HG03520 (cell line): ENCODE measurements at regions not wholly inside any gene's neighbourhood (a gene's known extent, or its start where the extent isn't known, plus 50 kb on each side); places are given as distances from the start of the nearest gene placed in this dataset.

Experiments used
- ATAC-seq: cut with Tn5 transposase; IDR thresholded peaks from one replicate; pipeline ENCODE4 v1.9.1; 2021; ENCODE audit warnings: mild to moderate bottlenecking, moderate library complexity; ENCODE audit not compliant: unreplicated experiment

DNA sequence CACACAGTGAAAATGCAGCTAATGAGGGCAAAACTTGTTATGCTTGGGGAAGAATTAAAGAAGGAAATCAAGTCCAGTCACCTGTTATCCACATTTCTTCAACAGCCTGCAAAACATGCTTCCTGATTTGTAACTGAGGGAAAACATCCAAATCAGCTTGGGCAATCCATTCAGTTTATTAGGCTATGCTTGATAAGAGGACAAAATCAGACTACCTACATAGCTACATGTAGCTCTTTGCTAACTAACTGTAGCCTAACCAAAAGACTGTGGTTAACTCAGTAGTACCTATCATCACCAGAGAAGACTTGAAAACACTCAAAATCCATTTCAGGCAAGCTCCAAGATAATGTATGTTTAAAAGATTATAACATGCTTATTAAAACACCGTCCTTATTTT, 436.4 kb downstream of the SHQ1 start:
- no peak for ATAC-seq

DNA sequence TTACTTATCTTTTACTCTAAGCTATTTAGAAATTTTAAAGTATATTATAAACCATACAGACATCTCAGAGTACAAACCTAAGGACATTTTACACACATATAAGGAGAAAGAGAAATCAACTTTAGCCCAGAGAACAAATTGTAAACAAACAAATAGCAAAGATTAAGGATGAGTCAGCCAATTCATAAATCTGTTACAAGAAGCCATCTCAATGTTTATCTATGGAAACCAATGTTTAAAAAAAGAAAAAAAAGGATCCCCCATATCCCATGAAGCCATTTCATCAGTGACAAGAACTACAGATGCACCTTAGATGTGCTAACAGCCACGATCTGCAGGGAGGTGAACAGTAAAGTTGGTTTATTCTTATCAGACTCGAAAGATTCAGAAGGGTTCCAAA, 437.1 kb downstream of the SHQ1 start:
- no peak for ATAC-seq

DNA sequence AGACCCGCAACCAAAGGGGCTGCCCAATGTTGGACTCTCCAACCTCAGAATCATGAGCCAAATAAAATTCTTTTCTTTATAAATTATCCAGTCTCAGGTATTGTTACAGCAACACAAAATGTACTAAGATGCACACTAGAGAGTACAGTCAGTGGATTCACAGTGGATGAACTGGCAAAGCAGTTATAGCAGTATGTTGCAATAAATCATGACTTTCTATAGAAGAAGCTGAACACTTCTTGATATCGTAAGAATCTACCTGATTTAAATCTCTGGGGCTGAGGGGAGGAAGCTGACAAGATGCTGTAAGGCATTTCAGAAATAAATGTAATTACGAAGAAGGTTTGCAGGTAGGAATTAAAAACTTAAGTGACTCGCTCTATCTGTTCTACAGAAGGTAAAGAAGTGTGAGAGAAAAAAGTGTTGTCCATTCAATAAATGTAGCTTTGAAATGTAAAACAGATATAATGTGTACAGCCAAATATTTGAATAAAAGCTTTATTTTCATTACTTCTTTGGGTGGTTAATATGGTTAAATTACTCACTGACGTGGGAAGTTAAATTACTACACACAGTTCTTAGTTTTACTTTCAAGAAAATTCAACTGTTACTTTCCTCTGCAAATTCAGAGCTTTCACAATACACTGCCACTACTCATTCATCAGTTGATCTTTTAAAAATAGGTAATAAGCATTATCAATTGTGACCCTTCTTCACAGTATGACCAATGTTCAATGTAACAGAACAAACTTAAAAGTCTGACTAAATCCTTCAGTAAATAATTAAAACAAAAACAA, 439.1 kb downstream of the SHQ1 start:
- no peak for ATAC-seq

DNA sequence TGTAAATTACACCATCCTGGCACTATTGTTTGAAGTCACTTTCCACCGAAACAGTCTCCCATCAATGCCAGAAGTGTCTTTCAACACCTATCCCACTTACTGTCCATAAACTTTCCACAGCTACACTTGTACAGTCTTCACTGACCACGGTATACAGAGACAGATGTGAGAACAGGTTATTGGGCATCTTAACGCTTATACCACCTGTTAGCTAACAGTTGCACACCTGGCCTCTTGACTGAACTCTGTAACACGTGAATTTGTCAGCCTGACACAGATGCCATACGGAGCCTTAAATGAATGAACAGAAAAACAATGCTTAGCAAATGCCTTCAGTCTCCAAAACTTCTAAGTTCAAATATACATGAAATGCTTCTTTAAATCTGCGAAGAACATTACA, 440.5 kb downstream of the SHQ1 start:
- no peak for ATAC-seq

DNA sequence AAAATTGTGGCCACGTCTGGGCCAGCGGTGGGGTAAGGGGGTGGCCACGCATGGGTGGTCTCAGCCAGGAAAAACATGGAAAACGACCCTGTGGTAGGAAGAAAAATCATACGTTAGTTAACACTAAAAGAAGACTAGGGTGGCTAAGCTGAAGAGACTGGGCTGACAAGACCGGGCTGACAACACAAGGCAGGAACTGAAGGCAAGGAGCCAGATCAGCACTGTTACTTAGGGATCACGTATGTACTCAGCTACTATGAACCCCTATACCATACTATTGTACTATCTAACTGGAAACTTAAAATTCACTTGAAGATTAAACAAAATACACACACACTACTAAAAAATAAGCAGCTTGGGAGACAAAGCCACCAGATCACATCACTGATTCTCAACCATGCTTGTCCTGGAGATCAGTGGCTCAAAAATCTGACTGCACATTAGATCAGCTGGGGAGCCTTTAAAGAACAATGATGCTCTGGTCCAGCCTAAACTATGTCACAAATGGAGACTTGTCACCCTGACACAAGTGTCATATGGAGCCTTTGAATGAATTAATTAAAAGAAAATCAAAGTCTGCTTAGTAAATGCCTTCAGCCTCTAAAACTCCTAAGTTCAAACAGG, 442.2 kb downstream of the SHQ1 start:
- no peak for ATAC-seq

DNA sequence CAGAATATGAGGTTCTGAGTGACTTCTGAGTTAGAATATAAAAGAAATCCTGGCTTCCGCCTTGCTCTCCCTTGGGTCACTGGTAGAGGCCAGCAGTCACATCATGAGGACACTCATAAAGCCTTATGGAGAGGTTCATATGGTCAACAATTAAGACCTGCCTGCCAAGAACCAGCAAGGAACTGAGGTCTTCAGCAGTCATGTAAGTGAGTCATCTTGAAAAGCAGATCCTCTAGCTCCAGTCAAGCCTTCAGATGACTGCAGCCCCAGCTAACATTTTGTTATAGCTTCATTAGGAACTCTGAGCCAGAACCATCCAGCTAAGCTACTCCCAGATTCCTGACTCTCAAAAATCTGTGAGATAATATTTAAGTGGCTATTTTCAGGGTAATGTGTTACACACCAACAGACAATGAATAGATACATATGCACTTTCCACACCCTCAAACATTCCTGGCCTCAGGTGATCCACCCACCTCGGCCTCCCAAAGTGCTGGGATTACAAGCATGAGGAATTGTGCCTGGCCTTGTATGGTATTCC, 447.2 kb downstream of the SHQ1 start:
- ATAC-seq, result no peak

DNA sequence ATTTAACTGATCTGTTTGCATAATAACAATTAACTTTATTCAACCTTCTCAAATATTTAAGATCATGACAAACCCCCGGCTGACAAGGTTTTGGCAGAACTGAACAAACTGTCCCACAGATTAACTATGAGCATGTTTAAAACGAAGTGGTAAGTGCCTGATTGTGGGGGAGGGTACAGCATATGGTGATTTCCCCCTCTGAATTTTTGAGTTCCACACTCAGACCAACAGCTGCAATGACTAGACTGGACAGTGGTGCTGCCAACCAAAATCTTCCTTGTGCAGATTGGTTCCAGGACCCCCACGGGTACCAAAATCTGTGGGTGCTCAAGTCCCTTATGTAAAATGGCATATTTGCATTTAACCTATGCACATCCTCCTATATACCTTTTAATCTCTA, 449.5 kb downstream of the SHQ1 start:
- ATAC-seq, result no peak

DNA sequence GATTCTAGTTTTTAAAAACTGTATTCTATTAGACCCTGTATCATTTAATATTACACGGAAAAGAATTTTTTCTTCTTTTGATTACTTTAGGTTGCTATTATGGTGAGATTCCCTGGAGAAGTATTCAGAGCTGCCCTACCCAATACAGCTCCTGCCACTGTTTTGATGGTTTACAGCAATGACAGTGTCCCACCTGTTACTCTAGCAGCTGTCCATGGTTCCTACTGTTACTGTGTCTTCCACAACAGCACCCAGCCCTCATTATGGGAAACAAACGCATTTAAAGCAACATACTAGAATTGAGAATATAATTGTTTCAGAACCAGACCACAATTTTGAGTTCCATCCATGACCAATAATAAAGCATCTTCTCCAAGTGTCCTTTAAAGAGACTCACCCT, 450.7 kb downstream of the SHQ1 start:
- no peak for ATAC-seq

DNA sequence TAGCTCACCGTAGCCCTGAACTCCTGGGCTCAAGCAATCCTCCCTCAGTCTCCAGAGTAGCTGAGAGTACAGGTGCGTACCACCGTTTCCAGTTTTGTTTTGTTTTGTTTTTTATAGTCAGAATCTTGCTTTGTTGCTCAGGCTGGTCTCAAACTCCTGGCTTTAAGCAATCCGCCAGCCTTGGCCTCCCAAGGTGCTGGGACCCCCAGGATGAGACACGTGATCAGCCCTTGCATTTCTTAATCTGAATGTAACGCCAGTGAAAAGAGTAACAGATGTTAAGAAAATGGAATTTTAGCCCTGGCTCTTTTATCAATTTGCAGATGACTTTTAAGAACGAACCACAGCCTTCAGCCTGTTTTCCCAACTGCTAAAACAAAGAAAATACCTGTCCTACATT, 451.3 kb downstream of the SHQ1 start:
- no peak for ATAC-seq

DNA sequence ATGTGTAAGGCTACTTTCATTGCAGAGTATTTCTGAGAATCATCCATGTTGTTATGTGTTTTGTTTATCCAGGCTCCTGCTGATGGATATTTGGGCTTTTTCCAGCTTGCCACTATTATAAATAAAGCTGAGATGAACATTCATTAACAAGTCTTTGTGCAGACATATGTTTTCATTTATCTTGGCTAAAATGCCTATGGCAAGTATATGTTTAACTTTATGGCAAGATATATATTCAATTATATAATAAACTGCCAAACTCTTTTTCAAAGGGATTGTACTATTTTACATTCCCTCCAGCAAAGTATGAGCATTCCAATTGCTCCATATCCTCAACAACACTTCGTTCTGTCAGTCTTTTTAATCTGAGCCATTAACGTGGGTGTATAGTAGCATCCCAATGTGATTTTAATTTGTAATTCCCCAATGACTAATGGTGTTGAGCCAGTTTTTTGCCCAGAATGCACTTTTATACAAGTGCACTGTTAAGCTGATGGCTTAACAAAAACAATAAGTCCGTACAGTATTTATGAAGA, 452.4 kb downstream of the SHQ1 start:
- ATAC-seq, result no peak

DNA sequence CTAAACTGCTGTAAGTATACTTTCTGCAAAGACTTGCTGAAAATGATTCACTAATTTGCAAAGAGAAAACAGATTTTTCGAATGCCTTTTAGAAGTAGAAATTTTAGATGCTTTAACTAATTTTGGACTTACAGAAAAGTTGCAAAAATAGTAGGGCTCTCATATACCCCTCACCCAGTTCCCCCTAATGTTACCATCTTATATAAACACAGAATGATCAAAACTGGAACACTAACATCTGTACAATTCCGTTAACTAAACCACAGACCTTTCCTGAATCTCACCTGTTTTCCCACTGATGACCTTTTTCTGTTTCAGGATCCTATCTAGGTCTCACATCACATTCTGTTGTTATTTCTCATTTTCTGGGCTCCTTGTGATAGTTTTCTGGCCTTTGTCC, 454.8 kb downstream of the SHQ1 start:
- no peak for ATAC-seq

DNA sequence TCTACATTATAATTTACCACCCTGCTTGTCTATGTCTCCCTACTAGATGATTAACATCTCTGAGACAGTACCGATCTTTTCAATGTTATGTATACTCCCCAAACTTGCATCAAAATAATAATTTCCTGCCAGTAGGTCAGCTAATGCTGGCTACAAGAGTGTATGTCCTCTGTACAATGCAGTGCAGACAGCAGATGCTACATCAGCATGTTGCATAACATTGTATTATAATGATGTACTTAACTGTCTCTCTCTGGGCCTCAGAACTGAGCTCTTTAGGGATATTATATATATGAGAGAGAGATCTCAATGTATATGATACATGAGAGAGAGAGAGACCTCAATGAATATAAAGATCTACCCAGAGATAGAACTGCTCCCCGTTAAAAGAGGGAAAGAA, 456.6 kb downstream of the SHQ1 start:
- no peak for ATAC-seq

DNA sequence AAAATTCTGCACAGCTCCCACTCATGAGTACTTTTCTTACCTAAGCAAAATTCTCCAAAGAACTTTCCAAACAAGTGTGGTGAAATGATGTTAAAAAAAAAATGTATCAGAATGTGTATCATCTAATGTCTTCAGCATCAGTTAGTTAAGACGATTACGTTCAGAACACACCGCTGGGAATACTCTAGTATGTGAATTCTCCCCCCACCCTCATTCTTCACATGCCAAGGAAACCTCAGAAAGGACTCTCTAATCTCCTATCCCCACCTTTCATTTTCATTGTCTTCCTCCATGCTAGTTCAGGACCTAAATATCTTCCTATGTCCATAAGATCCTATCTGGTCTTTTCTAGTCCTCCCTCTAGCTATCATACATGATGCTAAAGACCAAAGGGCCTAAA, 457.4 kb downstream of the SHQ1 start:
- ATAC-seq, result no peak

DNA sequence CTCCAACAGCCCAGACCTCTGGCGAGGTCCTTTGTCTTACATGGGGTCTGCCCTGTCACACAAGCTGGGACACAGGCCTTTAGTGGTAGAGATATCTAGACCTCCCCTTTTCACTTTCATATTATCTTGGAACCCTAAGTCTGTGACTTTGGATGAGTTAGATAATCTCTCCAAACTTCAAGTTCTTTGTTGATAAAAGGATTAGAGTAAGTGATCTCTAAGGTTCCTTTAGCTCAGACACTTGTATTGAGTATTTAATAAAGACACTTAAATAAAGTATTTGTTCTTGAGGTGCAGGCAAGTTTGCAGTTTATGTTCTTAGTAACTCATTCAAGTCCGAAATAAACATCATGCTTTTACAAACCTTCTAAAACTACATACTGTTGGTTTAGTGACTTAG, 459.6 kb downstream of the SHQ1 start:
- no peak for ATAC-seq

DNA sequence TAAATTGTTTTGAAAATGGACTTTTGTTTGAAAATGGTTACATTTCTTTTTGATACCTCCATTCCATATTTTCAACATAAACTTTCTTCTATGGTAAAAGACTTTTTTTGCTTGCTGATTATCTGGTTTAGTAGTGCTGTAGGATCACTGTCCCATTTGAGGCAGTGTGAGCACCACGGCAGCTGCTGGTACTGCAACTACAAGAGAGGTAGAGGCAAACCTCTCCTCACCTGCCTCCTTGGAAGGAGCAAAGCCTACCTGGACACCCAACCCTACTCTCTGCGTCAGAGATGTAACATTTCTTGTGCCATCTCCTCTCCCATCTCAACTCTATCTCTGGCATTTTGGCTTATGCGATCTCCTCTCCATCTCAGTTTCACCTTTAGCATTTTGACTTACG, 460.1 kb downstream of the SHQ1 start:
- ATAC-seq, result no peak

DNA sequence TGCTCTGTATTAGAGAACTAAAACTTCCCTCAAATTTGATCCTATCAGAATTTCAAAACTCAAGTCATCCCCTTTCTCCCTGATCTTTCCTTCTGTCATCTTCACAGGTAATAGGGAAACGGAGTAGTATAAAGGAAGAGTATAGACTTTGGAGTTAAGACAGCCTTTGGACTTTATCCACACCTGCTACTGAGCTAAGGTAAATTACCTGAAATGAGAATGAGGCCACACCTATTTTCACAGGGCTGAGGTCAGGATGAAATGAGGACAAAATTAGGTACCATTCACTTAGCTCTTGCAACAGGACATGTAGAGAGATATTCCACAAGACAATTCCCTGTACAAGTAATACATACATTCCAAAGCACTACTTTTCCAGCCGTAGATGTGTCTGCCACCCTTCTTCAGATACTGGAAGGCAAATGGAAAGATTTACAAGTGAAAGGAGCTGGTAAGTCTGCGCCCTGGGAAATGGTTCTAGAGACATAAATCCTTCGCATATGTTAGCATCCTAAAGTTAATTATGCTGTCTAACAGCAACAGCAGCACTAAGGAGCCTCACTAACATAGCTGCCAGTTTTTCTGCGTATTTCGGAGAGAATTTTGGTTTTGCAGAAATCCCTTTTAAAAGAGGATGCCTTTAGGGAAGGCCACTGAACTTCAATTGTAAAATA, 461.8 kb downstream of the SHQ1 start:
- no peak for ATAC-seq

DNA sequence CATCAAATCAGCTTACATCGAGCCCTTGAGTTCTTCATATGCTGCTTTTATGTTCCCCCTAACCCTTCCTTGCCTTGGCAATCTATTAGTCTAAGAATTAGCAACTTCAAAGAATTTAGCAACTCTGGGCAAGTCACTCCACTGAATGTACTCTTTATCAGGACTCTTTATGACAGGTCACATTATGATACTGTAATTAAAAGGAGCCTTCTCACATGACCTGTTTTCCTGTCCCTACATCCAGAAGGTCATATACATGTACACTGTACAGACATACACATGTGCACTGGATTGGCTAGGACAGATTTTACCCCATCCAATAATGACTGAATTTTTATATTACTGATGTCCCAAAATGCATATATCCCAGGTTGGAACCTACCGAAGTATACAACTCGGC, 463.1 kb downstream of the SHQ1 start:
- ATAC-seq, result no peak

DNA sequence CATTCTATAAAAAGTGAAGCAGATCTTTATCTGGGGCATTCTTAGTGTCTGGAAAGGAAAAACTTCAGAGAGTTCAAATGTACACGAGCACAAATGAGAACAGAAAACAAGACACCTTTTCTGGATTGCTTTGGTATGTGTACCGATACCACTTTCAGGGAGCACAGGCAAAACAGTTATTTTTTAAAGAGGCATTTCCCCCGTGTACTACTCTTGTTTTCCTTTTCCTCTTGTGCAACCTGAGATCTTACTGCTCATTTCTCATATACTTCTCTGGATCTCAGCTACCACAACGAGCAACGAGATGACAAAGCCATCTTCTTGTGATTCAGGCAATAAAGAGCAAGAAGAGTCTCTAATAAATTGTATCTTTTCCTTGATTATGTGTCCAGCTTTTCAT, 463.6 kb downstream of the SHQ1 start:
- no peak for ATAC-seq

DNA sequence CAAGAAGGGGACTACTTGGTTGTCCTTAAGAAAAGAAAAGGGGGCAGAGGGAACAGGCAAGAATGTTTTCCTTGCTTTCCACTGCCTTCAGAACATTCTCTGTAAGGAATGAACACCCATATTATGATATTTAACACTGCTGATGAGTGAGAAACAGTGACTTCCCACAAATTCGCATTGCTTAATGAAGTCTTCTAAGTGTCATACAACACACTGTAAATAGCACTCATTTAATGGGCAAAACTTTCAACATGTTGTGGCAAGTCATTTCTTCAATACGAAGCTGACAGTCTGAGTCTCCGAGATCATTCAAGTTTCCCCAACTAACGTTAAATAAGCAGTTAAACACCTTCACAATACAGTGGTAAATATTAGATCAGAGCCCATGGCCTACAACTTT, 464.4 kb downstream of the SHQ1 start:
- ATAC-seq, result no peak

DNA sequence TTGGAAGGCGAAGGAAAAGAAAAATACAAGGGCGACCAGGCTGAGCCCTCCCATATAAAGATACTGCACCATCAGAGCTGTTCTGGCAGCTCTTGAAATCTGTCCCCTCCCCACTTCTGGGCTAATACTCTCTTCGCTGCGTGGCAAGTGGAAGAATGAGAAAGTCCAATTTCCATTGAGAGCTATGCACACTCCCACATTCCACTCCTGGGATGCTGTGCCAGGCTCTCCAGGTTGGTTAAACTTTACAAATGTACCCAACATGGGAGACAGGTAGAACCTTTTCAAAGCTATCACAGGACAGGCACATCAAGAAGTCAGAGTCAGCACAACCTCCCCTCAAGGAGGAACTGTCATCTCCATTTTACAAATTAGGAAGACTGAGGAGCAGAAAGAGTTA, 465.0 kb downstream of the SHQ1 start:
- no peak for ATAC-seq

DNA sequence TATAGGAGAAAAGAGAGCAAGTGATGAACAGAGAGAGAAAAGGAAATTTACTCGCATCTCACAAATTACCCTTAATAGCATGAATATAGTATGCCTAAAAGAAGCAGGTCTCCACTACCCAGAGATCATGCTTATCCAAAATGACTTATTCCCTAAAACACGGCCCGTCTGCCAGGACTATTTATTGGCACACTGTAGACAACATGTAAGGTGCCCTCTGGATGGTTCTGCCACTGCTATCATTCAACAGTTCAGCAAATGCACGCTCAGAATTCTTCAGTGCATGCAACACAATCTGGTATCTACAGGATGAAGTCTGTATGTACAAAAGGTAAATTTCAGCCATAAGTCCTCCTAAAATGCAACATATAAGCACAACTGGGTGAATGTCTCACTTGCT, 465.8 kb downstream of the SHQ1 start:
- ATAC-seq, result no peak

DNA sequence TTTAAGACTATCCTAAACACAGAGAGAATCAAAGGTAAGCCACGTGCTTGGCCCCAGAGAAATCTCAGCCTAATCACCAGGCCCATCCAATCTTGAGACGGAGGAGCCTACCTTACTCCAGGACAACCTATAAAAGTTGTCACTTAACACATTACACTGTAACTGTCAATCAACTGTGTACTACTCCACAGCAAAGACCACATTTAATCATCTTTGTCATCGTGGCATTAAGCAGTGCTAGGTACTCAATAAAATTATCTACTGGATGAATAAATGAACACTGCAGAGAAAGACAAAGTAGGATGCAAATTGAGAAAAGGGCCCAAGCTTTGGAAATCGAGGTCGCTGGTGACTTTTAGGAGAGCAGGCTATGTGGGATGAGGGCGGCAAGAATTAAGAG, 466.7 kb downstream of the SHQ1 start:
- ATAC-seq, result no peak
